Fibroblast of peridontal ligament (primary cell): ENCODE measurements at regions not wholly inside any gene's neighbourhood (a gene's known extent, or its start where the extent isn't known, plus 50 kb on each side); places are given as distances from the start of the nearest gene placed in this dataset.
A peak's percentile ranks its signal among the peaks of the same experiment; 100 is the strongest.

ENCODE experiments used
- DNase-seq: peaks from one replicate; pipeline ENCODE4 v3.0.0-alpha.2; 2010; ENCODE audit errors: extremely low read depth

- DNase-seq, result no peak
These were observed 76.9 kb upstream of the RGS18 start for GRCh38 chr1:192081359-192081758.

DNA sequence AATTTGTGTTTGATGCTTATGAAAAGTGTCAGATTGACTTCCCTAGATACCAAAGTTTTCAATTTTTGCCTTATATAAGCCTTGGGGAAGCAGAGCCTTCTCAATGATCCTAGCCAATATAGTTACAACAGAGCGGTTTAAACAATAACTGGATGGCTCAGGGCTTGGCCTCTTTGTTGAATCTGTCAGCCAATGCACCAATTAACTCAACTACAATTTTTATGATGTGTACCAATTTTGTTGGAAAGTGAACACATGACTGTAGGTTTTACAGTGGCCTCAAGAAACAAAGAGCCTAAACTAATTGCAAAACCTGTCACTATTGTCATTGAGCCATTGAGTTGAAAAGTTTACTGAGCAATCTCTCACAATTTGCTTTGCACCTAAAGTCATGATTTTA is 71.6 kb upstream of the RGS18 start:
- DNase-seq, result no peak

- no peak for DNase-seq
These were observed 70.9 kb upstream of the RGS18 start for GRCh38 chr1:192087334-192087733.

DNA sequence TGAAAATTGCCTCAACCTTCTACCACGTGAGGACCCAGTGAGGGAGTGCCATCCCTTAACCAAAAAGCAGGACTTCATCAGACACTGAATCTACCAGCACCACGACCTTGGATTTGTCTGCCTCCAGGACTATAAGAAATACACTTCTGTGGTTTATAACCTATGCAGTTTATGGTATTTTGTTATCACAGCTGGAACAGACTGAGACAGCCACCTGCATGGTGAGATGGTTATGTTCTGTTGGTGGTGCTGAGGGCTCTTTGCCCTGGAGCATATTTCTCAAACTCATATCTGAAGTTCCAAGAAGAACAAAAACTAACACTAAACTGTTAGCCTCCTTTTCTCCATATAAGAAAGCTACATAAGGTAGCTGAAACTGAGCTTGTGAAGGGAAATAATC is 69.8 kb upstream of the RGS18 start:
- no peak for DNase-seq

GRCh38 chr1:192098001-192098400 is 60.3 kb upstream of the RGS18 start:
- DNase-seq, result no peak

DNA sequence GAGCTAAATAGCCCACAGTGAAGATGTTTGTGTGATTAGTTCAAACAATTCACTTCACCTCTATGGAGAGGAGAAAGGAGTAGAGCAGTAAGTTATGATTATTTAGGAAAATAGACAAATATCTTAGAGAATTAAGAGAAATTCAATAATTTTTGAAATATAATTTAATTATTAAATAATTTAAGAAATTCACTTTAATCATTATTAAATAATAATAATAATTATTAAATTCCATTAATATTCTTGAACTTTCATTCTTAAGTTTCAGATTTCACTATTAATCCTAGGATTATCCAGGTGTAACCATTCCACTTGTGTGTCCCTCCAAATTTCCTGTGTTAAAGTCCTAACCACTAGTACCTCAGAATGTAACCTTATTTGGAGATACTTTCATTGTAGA is 58.9 kb upstream of the RGS18 start:
- DNase-seq, result no peak

- DNase-seq, result no peak
These were observed 57.4 kb upstream of the RGS18 start for GRCh38 chr1:192100686-192101468.

DNA sequence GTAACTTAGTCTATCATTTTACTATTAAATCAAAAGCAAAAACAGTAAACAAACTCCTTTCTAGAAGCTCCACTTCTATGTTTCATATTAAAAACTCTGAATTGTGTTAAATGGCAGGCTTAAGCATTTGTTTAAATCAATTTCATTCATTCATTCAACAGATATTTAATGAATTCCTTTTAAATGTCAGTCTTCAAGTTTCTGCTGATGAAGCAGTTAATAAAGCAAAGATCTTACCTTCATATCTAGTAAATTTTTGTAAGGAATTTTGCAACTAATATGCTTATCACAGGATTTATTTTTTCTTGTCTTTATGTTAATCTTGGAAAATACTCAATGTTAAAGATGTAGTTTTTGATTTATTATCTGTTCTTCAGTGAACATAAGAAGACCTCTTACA is 54.1 kb upstream of the RGS18 start:
- no peak for DNase-seq

DNA sequence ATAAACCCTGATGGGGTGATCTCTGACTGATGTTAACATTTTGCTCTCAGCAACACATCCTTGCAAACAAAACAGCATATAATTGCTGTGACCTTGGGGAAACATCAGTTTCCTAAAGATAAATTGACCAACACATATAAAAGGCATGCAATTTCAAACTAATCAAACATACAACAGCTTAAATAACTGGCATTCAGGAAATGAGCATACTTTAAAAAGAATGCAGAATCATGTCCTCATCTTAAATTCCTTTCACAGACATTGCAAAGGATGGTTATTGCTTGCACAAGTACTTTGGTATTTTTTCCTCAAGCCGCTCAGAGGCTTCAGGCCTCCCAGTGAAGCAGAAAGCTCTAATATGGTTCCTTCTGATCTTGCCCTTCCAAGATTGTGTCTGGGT is 53.4 kb upstream of the RGS18 start:
- peak; percentile 87 for DNase-seq

GRCh38 chr1:192108161-192108560 is 50.1 kb upstream of the RGS18 start:
- no peak for DNase-seq
